Myocyte (in vitro differentiated cells): ENCODE measurements at regions not wholly inside any gene's neighbourhood (a gene's known extent, or its start where the extent isn't known, plus 50 kb on each side); places are given as distances from the start of the nearest gene placed in this dataset.

Experiments
- DNase-seq: peaks from one replicate; pipeline ENCODE4 v3.0.0-alpha.2; 2012; ENCODE audit warnings: low read depth

- DNase-seq = no peak
These were observed 99.8 kb upstream of the ADGRL2 start for GRCh38 chr1:81700728-81701470.

GRCh38 chr1:81699234-81699633 is 101.5 kb upstream of the ADGRL2 start:
- DNase-seq = no peak

GRCh38 chr1:81695741-81696140 is 105.0 kb upstream of the ADGRL2 start:
- DNase-seq = peak; percentile 45

- DNase-seq = no peak
These were observed 107.4 kb upstream of the ADGRL2 start for GRCh38 chr1:81693316-81693715.

- DNase-seq = no peak
These were observed 109.9 kb upstream of the ADGRL2 start for GRCh38 chr1:81690676-81691453.

GRCh38 chr1:81689531-81689941 is 111.2 kb upstream of the ADGRL2 start:
- DNase-seq = no peak

GRCh38 chr1:81682490-81682889 is 118.2 kb upstream of the ADGRL2 start:
- no peak for DNase-seq

GRCh38 chr1:81681601-81682266 is 119.0 kb upstream of the ADGRL2 start:
- no peak for DNase-seq

- DNase-seq = no peak
These were observed 119.6 kb upstream of the ADGRL2 start for GRCh38 chr1:81681114-81681513.

- DNase-seq = peak; percentile 26
These were observed 120.8 kb upstream of the ADGRL2 start for GRCh38 chr1:81679942-81680341.

- no peak for DNase-seq
These were observed 122.0 kb upstream of the ADGRL2 start for GRCh38 chr1:81678779-81679178.

- no peak for DNase-seq
These were observed 128.0 kb upstream of the ADGRL2 start for GRCh38 chr1:81672766-81673165.

GRCh38 chr1:81671038-81671437 is 129.7 kb upstream of the ADGRL2 start:
- DNase-seq = no peak

- peak; percentile 73 for DNase-seq
These were observed 130.4 kb upstream of the ADGRL2 start for GRCh38 chr1:81670286-81670685.

GRCh38 chr1:81666586-81666985 is 134.1 kb upstream of the ADGRL2 start:
- DNase-seq = no peak

GRCh38 chr1:81664341-81664740 is 136.4 kb upstream of the ADGRL2 start:
- no peak for DNase-seq

- no peak for DNase-seq
These were observed 137.7 kb upstream of the ADGRL2 start for GRCh38 chr1:81662913-81663526.

- no peak for DNase-seq
These were observed 140.4 kb upstream of the ADGRL2 start for GRCh38 chr1:81660286-81660685.

- no peak for DNase-seq
These were observed 146.1 kb upstream of the ADGRL2 start for GRCh38 chr1:81654657-81655056.

- no peak for DNase-seq
These were observed 146.6 kb upstream of the ADGRL2 start for GRCh38 chr1:81654147-81654546.

- peak; percentile 8 for DNase-seq
These were observed 150.0 kb upstream of the ADGRL2 start for GRCh38 chr1:81650776-81651175.

GRCh38 chr1:81635816-81636215 is 164.9 kb upstream of the ADGRL2 start:
- DNase-seq = no peak
